Stimulated activated CD4-positive, alpha-beta T cell treated with anti-CD3 and anti-CD28 coated beads, Interleukin-2, amount 100 ng/mL, for 4 hours (primary cell): ENCODE measurements at regions not wholly inside any gene's neighbourhood (a gene's known extent, or its start where the extent isn't known, plus 50 kb on each side); places are given as distances from the start of the nearest gene placed in this dataset.
"Not testable (repeated sequence)": the region's sequence is repeated elsewhere in the genome, so short reads cannot be mapped to it uniquely, and the experiment has no call there.

Source experiments
- DNase-seq: peaks from one replicate; pipeline ENCODE4 v3.0.0-alpha.2; 2020; ENCODE audit warnings: low read depth

DNA sequence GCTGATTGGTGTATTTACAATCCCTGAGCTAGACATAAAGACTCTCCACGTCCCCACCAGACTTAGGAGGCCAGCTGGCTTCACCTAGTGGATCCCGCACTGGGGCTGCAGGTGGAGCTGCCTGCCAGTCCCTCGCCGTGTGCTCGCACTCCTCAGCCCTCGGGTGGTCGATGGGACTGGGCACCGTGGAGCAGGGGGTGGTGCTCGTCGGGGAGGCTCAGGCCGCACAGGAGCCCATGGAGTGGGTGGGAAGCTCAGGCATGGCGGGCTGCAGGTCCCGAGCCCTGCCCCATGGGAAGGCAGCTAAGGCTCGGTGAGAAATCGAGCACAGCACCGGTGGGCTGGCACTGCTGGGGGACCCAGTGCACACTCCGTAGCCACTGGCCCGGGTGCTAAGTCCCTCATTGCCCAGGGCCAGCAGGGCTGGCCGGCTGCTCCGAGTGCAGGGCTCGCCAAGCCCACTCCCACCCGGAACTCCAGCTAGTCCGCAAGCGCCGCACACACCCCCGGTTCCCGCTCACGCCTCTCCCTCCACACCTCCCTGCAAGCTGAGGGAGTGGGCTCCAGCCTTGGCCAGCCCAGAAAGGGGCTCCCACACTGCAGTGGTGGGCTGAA, 1441.2 kb upstream of the ACVR2A start:
- not testable (repeated sequence) for DNase-seq

DNA sequence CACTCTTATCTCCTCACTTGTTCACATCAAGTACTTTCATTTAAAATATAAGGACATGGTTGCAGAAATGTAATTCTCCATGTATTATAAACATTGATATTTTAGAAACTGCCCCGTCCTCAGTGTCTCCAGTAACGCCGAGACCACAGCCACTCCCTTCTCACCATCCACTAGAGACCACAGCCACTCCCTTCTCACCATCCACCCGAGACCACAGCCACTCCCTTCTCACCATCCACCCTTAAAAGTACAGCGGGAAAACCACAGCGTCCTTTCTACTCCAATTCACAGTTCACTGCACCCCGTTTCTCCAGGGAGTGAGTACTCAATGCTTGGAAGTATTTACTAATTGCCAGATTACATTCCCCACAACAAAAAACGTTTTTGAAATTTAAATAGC, 1452.2 kb upstream of the ACVR2A start:
- DNase-seq = no peak

DNA sequence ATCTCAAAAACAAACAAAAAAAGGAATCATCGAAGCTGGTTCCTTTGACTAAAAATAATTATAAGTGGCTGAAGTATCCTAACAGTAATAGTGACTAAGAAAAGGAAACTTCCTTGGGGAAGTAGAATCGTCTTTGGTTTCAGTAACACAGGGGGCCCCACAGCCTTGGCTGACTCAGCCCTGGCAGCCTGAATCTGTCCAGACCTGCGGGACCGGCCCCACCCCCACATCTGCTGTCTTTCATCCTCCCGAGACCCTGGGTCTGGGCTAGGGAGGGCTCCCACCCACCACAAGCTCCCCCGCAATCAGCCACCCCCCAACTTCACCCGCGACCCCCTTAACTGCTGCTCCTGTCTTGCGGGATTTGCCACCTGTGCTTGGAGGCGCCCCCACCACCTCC, 1452.6 kb upstream of the ACVR2A start:
- DNase-seq = no peak

DNA sequence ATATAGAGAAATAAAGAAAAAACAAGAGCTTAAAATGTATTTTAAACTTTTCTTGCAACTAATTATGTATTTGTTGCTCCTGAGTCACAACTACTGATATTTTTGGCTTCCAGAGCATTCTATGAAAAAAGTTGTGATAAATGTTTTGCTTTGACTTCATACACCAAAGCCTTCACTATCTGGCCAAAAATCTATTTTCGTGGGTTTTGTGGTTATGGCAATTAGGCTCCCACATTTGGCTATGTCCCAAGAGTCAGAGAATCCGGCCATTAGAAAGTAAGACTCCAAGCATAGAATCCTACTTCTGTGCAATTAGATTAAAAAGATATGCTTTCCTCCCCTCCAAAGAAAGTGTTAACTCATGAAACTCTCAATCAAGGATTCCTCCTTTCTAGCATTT, 1456.1 kb upstream of the ACVR2A start:
- DNase-seq = no peak

DNA sequence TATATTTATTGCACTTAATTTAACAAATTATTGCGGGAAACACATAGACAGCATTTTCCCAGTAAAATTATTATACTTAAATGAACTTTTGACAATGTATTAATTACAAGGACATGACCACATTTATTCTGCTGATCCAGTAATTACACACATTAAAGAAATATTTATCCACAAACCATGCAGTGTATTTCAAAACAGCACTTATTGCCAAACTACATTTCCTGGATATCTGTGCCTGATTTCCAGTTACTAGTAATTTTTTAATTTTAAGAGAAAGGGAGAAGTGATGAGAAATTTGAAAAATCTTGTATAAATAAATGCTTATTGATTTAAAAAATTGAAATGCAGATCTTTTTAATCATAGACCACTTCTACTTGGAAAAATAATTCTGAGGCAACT, 1458.7 kb upstream of the ACVR2A start:
- DNase-seq = no peak

DNA sequence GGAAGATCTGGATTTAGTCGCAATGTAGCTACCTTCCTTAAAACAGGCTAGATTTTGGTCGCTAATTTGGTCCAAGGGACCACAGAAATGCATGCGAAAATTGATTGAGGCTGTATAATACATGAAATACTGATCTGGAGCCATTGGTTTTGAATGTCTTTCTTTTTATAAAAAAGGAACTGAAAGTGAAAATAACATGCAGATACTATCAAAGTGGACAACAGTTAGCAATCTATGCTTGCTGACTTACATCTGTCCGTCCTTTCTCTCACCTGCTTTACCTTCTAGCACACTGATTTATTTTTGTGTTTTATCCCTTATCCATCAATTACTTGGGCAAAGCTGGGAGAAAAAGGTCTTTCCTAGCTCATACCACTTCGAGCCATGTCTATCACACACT, 1459.8 kb upstream of the ACVR2A start:
- DNase-seq = no peak

DNA sequence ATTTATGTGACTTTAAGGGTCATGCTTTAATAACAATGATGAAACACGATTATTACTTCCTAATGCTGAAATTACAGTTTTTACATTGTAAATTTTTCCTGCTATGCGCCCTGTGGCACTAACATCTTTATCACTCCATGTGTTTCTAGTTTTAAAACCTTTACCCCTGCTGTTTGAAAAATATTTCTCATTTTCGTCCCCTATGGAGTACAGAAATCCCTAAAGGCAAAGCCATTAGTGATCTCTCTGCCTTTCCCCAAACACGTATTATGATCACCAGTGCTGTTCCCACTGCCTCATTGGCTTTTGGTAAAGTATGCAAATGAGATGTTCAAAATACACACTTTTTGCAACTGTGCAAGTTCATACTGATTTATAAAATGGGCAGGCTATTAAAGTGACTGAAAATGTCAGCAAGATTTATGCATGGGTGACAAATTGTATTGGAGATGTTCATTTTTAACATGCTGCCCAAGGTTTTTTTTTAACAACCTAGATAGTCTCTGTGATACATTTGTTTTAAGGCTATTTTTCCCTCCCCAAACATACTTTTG, 1468.2 kb upstream of the ACVR2A start:
- no peak for DNase-seq

DNA sequence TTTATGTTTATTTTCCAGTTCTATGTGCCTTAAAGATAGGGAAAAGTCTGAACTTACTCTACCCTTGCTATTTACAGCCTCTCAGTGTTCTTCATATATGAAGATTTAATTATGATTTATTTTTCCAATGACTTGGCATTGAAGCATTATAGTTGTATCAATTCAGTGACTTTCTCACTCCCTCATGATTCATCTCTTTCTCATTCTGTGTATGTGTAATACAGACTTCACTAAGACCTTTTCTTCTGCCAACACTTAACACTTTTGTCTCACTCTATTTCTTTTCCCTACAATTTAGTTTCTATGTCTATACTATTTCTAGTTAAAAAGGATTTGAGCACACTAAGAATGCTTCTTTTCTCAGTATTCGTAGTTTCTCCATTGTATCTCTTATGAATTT, 1470.3 kb upstream of the ACVR2A start:
- DNase-seq = no peak

DNA sequence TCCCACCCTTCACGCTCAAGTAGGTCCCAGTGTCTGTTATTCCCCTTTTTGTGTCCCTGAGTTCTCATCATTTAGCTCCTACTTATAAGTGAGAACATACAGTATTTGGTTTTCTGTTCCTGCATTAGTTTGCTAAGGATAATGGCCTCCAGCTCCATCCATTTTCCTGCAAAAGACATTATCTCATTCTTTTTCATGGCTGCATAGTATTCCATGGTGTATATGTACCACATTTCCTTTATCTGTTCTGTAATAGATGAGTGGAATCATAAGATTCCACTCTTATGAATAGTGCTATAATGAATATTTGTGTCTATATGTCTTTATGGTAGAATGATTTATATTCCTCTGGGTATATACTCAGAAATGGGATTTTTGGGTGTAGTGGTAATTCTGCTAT, 1473.5 kb upstream of the ACVR2A start:
- DNase-seq = not testable (repeated sequence)

DNA sequence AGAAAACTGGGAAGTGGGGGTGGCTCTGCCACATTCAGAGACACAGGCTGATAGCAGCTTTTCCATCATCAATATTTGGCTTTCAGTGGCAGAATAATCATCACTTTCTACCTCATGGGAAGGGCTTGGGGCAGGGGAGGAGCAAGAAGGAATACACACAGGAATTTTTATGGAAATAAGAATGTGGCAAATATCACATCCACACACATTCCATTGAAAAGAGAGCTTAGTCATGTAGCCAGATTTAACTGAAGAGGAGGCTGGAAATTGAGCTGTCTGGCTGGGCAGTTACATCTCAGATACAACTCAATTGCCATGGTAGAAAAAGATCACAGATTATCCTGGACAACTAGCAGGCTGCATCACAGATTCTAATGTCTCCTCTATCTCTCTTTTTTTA, 1474.0 kb upstream of the ACVR2A start:
- DNase-seq = no peak

DNA sequence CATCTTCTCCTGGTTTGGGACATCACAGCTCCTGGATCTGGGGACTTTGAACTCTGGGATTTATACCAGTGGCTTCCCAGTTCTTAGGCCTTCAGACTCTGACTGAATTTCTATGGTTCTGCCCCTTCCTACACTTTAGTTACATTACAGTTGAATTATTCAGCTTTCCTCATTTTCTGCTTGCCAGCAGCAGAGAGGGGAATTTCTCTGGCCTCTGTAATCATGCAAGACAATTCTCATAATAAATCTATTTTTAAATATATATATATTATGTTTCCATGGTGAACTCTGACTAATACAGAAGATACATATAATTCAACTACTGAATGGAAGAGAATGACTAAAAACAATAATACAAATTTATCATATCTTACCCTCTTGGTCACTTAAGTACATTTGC, 1478.6 kb upstream of the ACVR2A start:
- no peak for DNase-seq

DNA sequence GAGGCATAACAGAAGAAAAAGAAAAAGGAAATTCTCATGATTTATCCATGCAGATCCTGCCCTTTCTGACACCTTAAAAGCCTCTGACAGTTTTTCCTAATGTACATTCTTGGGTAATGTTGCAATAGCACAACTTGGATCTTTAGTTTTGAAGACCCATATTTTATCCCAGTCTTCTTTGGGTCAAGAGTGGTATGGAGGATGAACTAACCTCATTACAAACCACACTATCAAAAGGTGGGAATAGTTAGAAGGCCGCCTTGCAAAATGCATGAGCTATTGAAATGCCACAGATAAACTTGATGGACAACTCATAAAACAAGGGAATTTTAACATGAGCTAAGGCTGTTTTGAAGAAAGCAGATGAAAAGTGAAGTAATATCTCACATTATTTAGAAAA, 1479.8 kb upstream of the ACVR2A start:
- no peak for DNase-seq

DNA sequence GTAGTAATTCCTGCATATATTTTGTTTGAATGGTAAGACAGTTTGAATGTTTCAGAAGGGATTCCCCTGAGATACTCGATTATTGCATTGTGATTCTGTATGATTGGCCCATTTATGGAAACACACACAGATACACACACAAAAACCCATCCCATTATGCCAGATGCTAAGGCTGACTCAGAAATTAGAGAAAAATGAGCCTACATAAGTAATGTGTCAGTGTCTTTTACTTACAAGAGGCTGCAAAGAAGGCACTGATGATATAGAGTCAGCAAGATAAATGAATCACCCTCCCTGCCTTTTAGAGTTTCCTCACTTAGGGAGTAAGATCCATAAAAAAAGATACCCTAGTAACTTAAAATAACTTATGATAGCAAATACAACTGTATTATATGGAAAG, 1481.1 kb upstream of the ACVR2A start:
- no peak for DNase-seq

DNA sequence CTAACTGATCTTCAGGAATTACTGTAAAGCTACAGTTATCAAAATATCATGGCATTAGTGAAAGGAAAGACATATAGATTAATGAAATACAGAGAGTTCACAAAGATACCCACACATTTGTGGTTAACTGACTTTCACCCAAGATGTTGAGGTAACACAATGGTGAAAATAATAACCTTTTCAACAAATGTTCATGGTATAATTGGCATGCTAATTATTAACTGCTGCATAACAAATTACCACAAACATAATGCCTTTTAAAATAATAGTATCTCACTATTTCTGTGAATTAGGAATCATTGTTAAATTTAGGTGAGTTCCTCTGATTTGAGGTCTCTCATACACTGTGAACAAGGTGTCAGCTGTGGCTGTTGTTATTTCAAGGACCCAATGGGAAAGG, 1493.1 kb upstream of the ACVR2A start:
- DNase-seq = no peak

DNA sequence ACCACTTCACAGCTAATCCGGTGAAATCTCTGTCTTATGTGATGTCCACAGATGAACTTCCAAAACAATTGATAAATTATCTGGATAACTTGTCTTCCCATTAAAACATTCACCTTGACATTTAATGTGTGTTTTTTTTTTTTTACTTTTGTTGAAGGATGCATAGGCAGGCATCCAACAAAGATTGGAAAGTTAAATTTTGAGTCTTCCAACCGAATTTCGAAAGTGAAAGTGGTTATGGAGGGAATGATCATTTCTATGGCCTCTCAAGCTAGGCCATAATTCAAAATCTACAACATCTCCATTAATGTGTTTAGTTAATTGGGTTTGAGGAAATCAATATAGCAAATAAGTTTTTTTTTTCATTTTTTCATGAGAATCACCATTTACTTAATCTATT, 1495.5 kb upstream of the ACVR2A start:
- no peak for DNase-seq

DNA sequence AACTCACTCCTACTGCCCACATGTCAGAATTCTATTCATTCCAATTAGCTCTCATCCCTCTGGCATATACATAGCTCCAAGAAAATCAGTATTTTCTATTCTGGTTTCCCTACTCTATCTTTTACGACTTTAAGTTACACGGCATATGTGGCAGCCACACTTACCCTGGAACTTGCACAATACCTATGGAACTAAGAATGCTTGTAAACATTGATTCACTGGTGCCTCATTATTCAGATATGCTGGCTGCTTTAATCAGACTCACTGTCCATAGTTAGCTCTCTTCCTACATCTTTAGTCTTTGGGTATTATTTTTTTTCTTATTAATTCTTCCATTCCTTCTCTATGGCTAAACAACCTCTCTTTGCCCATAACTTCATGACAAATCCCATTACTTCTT, 1519.9 kb upstream of the ACVR2A start:
- DNase-seq = no peak

DNA sequence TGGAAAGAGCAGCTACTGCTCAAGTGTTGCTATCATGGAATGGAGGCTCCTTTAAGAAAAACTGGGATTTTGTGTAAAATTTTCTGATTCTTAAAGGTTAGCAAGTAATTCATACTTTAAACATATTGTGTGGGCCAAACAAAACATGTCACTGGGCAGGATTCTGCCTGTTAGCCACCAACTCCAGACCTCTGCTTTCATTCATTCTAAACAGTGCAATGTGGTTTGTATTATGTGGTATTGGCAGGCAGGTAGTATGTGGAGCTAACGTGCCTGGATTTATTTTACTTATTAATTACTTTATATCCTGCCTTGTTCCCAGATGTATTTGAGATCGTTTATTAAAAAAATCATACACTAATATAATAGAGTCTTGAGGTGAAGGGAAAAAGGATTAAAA, 1521.3 kb upstream of the ACVR2A start:
- no peak for DNase-seq

DNA sequence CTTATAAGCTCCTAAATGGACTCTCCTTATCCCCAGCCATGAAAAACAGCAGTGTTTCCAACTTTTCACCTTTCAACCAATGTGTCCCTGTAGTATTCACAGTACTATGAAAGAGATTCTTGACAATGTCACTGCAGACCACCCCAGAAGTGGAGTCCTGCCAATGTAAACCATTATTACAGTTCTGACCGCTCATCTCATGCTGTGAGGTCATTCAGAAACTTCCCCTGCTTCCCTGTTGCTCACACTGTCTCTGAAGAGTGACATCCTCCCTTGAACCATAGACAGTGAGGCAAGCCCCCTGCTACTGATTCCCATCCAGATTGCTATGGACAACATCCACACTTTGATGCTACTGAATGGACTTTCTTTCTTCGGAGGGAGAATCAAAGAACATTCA, 1523.7 kb upstream of the ACVR2A start:
- DNase-seq = no peak

DNA sequence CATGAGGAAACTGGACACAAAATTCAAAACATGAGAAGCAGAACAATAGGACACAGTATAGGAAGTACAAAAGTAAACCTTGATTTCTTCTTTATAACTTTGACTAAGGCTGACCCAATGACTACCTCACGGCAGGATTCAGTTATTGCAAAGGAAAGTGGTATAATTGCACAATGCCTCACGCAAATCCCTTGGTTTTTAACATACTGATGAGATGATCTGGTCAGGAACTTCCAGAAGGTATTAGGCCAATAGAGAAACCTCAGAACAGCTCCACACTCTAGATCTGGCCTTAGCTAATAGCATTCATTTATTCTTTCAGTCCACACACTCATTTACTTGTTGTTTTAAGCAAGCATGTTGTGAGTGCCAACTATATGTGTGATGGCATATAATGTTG, 1526.9 kb upstream of the ACVR2A start:
- DNase-seq = no peak

DNA sequence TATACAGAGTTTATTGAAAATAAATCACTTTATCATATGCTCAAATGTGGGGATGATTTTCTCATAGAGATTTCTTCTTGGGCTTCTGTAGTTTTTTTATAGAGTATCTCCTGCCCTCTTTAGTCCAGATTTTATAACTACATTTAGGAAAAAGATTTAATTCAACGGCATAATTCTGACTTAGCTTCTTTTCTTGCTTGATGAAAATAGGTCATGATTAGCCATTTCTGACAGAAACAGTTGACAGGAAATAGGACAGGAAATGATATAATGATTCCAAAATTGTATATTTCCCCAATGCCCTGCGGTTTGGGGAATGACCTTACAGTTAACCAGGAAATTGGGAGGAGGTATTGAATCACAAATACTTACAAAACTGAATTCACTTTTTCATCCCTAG, 1531.9 kb upstream of the ACVR2A start:
- no peak for DNase-seq

DNA sequence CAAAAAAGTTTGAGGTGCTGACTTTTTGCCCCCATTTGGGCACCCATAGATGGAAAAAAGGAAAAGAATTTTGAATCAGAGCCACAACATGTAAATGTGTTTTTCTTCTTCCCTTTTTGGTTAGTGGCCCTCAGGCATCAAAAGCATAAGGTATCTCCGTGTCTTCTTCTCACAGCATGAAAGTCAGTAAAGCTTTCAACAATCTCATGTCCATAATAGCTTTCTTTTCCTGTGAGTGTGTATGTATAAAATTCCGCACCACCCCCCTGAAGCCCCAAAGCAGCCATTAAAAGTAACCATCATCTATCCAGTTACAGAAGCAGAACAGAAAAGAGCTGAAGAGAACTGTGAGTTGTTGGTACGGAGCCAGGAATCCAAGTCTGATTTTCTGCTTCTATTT, 1539.7 kb upstream of the ACVR2A start:
- DNase-seq = no peak

DNA sequence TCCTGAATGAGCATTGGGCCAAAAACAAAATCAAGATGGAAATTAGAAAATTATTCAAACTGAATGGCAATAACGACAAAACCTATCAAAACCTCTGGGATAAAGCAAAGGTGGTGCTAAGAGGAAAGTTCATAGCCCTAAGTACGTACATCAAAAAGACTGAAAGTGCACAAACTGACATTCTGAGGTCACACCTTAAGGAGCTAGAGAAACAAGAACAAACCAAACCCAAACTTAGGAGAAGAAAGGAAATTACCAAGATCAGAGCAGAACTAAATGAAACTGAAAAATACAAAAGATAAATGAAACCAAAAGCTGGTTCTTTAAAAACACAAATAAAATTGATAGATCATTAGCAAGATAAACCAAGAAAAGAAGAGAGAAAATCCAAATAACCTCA, 1543.5 kb upstream of the ACVR2A start:
- DNase-seq = no peak

DNA sequence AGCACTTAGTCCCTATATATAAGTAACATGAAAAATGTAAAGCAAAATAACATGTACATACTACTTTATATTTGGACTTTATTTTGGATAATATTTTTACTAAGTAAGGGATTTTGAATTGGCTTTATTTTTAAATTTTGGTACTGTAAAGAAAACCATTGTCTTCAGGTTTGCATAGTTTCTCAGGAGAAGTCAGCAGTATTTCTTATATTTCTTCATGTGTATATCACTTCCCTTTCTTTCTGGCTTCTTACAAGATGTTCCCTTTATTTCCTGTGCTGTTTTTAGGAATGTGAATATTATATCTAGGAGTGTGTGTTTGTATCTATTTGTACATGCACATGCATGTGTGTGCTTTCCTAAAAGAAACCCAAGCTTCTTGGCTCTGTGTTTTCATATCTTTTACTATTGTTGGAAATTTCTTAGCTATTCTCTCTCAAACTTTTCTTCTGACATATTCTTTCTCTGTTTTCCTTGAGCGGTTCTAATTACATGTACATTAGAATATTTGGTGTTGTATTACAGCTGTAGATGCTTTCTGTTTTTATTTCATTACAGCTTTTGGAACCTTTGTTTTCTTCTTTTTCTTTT, 1549.7 kb upstream of the ACVR2A start:
- DNase-seq = no peak

DNA sequence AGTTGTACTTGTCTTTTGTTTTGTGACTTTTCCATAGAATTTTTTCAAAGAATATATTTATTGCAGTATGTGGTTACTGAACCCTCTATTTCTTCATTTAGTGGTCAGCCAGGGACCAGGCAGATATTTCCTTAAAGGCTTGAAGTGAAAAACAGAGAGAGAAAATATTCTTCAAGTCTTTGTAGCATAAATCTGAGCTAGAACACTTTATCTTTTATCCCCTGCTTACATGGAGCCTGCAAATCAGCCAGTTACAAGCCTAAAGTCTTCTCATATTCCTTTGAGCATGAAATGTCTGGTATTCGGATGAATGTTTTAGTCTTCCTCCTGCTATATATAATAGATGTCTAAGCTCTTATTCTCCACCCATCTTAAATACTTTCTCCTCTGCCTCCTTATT, 1557.5 kb upstream of the ACVR2A start:
- DNase-seq = no peak
